ENCODE measurements at regions not wholly inside any gene's neighbourhood (a gene's known extent, or its start where the extent isn't known, plus 50 kb on each side); places are given as distances from the start of the nearest gene placed in this dataset.

GRCh38 chr11:28529540-28530410 lies 421.6 kb downstream of the METTL15 start (continued):
- TF ChIP-seq, protein P1, sequence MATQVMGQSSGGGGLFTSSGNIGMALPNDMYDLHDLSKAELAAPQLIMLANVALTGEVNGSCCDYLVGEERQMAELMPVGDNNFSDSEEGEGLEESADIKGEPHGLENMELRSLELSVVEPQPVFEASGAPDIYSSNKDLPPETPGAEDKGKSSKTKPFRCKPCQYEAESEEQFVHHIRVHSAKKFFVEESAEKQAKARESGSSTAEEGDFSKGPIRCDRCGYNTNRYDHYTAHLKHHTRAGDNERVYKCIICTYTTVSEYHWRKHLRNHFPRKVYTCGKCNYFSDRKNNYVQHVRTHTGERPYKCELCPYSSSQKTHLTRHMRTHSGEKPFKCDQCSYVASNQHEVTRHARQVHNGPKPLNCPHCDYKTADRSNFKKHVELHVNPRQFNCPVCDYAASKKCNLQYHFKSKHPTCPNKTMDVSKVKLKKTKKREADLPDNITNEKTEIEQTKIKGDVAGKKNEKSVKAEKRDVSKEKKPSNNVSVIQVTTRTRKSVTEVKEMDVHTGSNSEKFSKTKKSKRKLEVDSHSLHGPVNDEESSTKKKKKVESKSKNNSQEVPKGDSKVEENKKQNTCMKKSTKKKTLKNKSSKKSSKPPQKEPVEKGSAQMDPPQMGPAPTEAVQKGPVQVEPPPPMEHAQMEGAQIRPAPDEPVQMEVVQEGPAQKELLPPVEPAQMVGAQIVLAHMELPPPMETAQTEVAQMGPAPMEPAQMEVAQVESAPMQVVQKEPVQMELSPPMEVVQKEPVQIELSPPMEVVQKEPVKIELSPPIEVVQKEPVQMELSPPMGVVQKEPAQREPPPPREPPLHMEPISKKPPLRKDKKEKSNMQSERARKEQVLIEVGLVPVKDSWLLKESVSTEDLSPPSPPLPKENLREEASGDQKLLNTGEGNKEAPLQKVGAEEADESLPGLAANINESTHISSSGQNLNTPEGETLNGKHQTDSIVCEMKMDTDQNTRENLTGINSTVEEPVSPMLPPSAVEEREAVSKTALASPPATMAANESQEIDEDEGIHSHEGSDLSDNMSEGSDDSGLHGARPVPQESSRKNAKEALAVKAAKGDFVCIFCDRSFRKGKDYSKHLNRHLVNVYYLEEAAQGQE (IDR thresholded peaks at IDR 0.05; ENCODE audit: low read depth, low read length), result no peak
- TF ChIP-seq RXRA (IDR thresholded peaks at IDR 0.05; ENCODE audit: borderline replicate concordance, low read depth) (no peak), FOXM1 (IDR thresholded peaks at IDR 0.05; ENCODE audit: low read depth) (no peak), EZH2phosphoT487 (IDR thresholded peaks at IDR 0.05; ENCODE audit: borderline replicate concordance, low read depth) (no peak), TCF12 (IDR thresholded peaks at IDR 0.05) (no peak), GABPA (IDR thresholded peaks at IDR 0.05; ENCODE audit: low read depth) (no peak)
- TF ChIP-seq, protein P2, sequence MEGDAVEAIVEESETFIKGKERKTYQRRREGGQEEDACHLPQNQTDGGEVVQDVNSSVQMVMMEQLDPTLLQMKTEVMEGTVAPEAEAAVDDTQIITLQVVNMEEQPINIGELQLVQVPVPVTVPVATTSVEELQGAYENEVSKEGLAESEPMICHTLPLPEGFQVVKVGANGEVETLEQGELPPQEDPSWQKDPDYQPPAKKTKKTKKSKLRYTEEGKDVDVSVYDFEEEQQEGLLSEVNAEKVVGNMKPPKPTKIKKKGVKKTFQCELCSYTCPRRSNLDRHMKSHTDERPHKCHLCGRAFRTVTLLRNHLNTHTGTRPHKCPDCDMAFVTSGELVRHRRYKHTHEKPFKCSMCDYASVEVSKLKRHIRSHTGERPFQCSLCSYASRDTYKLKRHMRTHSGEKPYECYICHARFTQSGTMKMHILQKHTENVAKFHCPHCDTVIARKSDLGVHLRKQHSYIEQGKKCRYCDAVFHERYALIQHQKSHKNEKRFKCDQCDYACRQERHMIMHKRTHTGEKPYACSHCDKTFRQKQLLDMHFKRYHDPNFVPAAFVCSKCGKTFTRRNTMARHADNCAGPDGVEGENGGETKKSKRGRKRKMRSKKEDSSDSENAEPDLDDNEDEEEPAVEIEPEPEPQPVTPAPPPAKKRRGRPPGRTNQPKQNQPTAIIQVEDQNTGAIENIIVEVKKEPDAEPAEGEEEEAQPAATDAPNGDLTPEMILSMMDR (IDR thresholded peaks at IDR 0.05), result peak; percentile 54

DNA sequence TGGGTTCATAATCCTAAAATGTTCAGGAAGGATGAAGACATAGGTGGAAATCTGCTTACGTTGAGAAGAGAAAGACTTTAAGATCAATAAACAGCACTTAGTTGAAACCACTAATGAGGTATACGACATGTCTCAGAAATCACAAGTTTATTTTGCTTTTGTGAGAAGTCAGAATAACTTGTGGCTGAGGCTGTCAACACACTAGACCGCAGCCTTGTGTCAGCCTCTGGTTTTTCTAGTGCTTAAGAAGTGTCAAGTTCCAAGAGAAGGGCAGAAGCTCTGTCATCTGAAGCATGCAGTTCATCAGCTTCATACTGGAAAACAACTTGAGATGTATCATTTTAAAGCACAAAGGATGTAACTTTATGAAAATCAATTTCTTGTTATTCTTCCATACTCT lies 420.9 kb downstream of the METTL15 start:
- Histone ChIP-seq H3K4me2 (no peak overlapping the region), H3K27me3 (ENCODE audit: insufficient read depth) (no peaks in the 10 kb centered on the region), H3K9me2 (no peaks in the 10 kb centered on the region), H3F3A (replicated peaks; ENCODE audit: insufficient read depth) (peaks cover 5% of the 10 kb centered on the region), H3K4me3 (ENCODE audit: low read depth in 2 of 2, low read length in 1 of 2) (no peak overlapping the region), H3K4me1 (ENCODE audit: control insufficient read depth in 1 of 2, insufficient read depth in 2 of 2, low read depth in 1 of 2, low read length in 1 of 2) (no peaks in the 10 kb centered on the region), H3K9ac (no peak overlapping the region), H3K36me3 (replicated peaks in 1 of 2; ENCODE audit: control insufficient read depth in 1 of 2, insufficient read depth in 2 of 2, low read length in 1 of 2) (no peaks in the 10 kb centered on the region), H3K27ac (ENCODE audit: low read depth in 2 of 2, low read length in 1 of 2) (no peak overlapping the region), H4K20me1 (ENCODE audit: insufficient read depth) (no peaks in the 10 kb centered on the region), H3K9me3 (no peaks in the 10 kb centered on the region; the same call in 1 of the 2 replicates), H3K79me2 (ENCODE audit: insufficient read depth) (no peaks in the 10 kb centered on the region), H2AFZ (ENCODE audit: low read depth) (no peak overlapping the region)
- no peak for DNase-seq
- POLR2A ChIA-PET, result no interaction called here
- CTCF ChIA-PET, result interaction anchor here (0.5 to 8.3 kb wide), 37 partner anchors 10 to 964 kb away, joined by 3 to 134 read pairs (median 4); partner anchors contain the start of gene BDNF
- WGBS (ENCODE audit: low lambda C conversion rate), result 81% methylated on average over 3 of the region's 3 CpGs
- no peak for TF ChIP-seq FOSL2 (IDR thresholded peaks at IDR 0.05; ENCODE audit: borderline replicate concordance, low read depth)
- TF ChIP-seq SIN3A (IDR thresholded peaks at IDR 0.05; ENCODE audit: borderline replicate concordance, low read depth, low read length), result no peak
- no peak for TF ChIP-seq RAD21 (IDR thresholded peaks at IDR 0.05; ENCODE audit: low read length)
- TF ChIP-seq ELF1 (IDR thresholded peaks at IDR 0.05), result no peak
- TF ChIP-seq FOXM1 (IDR thresholded peaks at IDR 0.05; ENCODE audit: low read depth), result no peak
- TF ChIP-seq RCOR1 (IDR thresholded peaks at IDR 0.05; ENCODE audit: low read length), result no peak
- TF ChIP-seq RXRA (IDR thresholded peaks at IDR 0.05; ENCODE audit: borderline replicate concordance, low read depth), result no peak
- TF ChIP-seq, protein P1 (IDR thresholded peaks at IDR 0.05; ENCODE audit: low read depth, low read length), result no peak
- TF ChIP-seq TCF12 (IDR thresholded peaks at IDR 0.05), result no peak
- TF ChIP-seq MAX (IDR thresholded peaks at IDR 0.05; ENCODE audit: low read depth), result no peak
- no peak for TF ChIP-seq MXI1 (IDR thresholded peaks at IDR 0.05; ENCODE audit: low read depth, low read length)
- TF ChIP-seq, protein P2 (IDR thresholded peaks at IDR 0.05), result no peak
- TF ChIP-seq YY1 (IDR thresholded peaks at IDR 0.05; ENCODE audit: low read depth), result no peak
- no peak for TF ChIP-seq CHD2 (IDR thresholded peaks at IDR 0.05; ENCODE audit: low read length, partially characterized antibody)
- no peak for TF ChIP-seq TAF1 (IDR thresholded peaks at IDR 0.05; ENCODE audit: borderline replicate concordance, low read depth, low read length)
